GM21717 (cell line): ENCODE measurements at regions not wholly inside any gene's neighbourhood (a gene's known extent, or its start where the extent isn't known, plus 50 kb on each side); places are given as distances from the start of the nearest gene placed in this dataset.
"Not testable (repeated sequence)": the region's sequence is repeated elsewhere in the genome, so short reads cannot be mapped to it uniquely, and the experiment has no call there.

Source experiments
- ATAC-seq: cut with Tn5 transposase; IDR thresholded peaks from one replicate; pipeline ENCODE4 v1.9.1; 2021; ENCODE audit warnings: mild to moderate bottlenecking, moderate library complexity; ENCODE audit not compliant: unreplicated experiment

- ATAC-seq = peak; percentile 70
These were observed 605.4 kb downstream of the TLE1 start for GRCh38 chr9:81083854-81084512.

- ATAC-seq = no peak
These were observed 606.3 kb downstream of the TLE1 start for GRCh38 chr9:81083067-81083466.

- no peak for ATAC-seq
These were observed 607.1 kb downstream of the TLE1 start for GRCh38 chr9:81082221-81082620.

- ATAC-seq = no peak
These were observed 608.4 kb downstream of the TLE1 start for GRCh38 chr9:81080900-81081299.

GRCh38 chr9:81080185-81080584 is 609.2 kb downstream of the TLE1 start:
- no peak for ATAC-seq

GRCh38 chr9:81079055-81079454 is 610.3 kb downstream of the TLE1 start:
- no peak for ATAC-seq

GRCh38 chr9:81078555-81078954 is 610.8 kb downstream of the TLE1 start:
- no peak for ATAC-seq

GRCh38 chr9:81077572-81077971 is 611.8 kb downstream of the TLE1 start:
- peak; percentile 70 for ATAC-seq

- no peak for ATAC-seq
These were observed 613.2 kb downstream of the TLE1 start for GRCh38 chr9:81076131-81076530.

- ATAC-seq = no peak
These were observed 615.1 kb downstream of the TLE1 start for GRCh38 chr9:81074221-81074620.

- ATAC-seq = no peak
These were observed 615.5 kb downstream of the TLE1 start for GRCh38 chr9:81073821-81074220.

- no peak for ATAC-seq
These were observed 616.6 kb downstream of the TLE1 start for GRCh38 chr9:81072758-81073157.

GRCh38 chr9:81071108-81071507 is 618.2 kb downstream of the TLE1 start:
- ATAC-seq = no peak

- no peak for ATAC-seq
These were observed 618.7 kb downstream of the TLE1 start for GRCh38 chr9:81070689-81071088.

GRCh38 chr9:81069923-81070322 is 619.4 kb downstream of the TLE1 start:
- ATAC-seq = no peak

GRCh38 chr9:81069038-81069795 is 620.1 kb downstream of the TLE1 start:
- ATAC-seq = no peak

GRCh38 chr9:81062995-81063394 is 626.4 kb downstream of the TLE1 start:
- not testable (repeated sequence) for ATAC-seq

- ATAC-seq = no peak
These were observed 630.6 kb downstream of the TLE1 start for GRCh38 chr9:81058782-81059181.

GRCh38 chr9:81053298-81054025 is 635.9 kb downstream of the TLE1 start:
- no peak for ATAC-seq

- ATAC-seq = no peak
These were observed 636.5 kb downstream of the TLE1 start for GRCh38 chr9:81052846-81053245.

GRCh38 chr9:81047280-81047679 is 642.1 kb downstream of the TLE1 start:
- ATAC-seq = no peak

GRCh38 chr9:81045658-81046057 is 643.7 kb downstream of the TLE1 start:
- ATAC-seq = no peak
